ENCODE measurements at regions not wholly inside any gene's neighbourhood (a gene's known extent, or its start where the extent isn't known, plus 50 kb on each side); places are given as distances from the start of the nearest gene placed in this dataset.
A peak's percentile ranks its signal among the peaks of the same experiment; 100 is the strongest.

DNA sequence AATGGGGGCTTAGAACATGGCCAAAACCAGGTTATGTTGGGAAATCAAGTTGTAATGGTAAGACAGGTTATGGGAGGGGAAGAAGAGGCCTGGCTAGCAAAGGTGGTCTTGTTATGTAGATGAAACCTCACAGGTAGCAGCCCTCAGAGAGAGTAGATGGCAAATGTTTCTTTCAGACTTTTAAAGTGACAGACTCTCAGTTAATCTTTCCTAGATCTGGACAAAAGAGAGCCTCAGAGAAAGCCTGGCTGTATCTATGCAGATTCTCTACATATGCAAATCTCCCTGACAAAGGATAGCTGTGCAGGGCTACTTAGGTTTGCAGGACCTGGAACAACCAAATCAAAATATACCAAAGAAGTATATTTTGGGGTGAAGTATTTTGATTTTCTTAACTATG, 284.1 kb upstream of the AMOT start:
- no peak for DNase-seq

DNA sequence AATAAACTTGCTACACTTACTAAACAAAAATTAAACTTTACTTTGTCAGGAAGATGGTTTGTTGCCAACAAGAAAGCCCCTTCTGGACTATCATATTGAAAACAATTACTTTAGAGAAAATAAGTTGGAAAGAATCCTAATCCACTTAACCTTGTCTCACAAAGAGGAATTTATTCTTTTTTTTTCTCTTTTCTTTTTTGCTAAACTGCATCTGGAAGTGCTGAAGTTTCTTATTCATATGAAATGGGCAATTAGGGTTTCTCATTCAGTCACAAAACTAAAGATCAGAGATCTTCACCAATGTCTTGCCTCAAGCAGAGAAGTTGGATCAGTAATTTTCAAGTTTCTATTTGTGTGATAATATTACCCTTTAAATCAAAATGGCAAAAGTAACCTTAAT, 234.9 kb upstream of the AMOT start:
- DNase-seq = no peak

- DNase-seq = no peak
Measured at GRCh38 chrX:113059714-113060113, 219.1 kb upstream of the AMOT start.

- DNase-seq = no peak
Measured at GRCh38 chrX:113058634-113059033, 218.0 kb upstream of the AMOT start.

GRCh38 chrX:113048896-113049295, 208.3 kb upstream of the AMOT start:
- DNase-seq = no peak

DNA sequence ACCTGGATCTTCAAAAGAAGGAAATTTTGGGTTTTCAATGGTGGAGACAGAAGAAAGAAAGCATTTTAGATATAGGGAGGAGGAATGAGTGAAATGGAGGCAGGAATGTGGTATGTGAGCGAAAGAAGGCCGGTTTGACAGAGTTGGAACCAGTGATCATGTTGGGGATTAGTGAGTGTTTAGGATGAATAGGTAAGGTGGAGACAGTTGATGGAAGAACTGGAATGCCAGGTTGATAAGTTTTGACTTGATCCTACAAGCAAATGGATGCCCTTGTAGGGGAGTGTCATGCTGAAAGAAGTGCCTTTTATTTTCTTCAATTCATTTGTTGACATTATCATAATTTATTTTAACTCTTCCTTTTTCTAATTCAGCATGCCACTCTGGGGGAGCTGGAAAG, 207.8 kb upstream of the AMOT start:
- no peak for DNase-seq

DNA sequence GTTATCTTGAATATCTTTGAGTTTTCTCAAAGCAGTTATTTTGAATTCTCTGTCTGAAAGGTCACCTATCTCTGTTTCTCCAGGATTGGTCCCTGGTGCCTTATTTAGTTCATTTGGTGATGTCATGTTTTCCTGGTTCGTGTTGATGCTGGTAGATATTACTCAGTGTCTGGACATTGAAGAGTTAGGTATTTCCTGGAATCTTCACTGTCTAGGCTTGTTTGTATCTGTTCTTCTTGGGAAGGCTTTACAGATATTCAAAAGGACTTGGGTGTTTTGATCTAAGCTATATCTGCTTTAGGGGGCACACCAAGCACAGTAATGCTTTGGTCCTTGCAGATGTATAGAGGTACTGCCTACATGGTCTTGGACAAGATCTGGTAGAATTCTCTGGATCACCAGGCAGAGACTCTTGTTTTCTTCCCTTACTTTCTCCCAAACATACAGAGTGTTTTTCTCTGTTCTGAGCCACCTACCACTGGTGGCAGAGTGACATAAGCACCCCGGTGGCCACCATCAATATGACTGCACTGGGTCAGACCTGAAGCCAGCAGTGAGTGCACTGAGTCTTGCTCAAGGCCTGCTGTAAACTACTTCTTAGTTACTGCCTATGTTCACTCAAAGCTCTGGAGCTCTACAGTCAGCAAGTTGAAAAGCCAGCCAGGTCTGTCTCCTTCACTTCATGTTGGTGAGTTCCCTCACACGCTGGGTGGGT, 193.5 kb upstream of the AMOT start:
- no peak for DNase-seq

DNA sequence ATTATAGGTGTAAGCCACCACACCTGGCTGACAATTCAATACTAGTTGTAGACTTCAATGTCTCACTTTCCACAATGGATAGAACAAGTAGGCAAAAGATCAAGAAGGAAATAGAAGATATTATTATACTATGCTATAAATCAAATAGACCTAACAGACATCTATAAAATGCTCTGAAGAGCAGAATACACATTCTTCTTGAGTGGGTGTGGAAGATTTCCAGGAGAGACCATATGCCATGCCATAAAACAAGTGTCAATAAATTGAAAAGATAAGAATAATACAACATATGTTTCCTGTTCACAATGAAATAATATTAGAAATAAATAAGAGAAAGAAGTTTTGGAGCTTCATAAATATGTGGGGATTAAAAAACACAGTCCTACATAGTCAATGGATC, 179.3 kb upstream of the AMOT start:
- no peak for DNase-seq

- no peak for DNase-seq
Measured at GRCh38 chrX:113009837-113010236, 169.2 kb upstream of the AMOT start.

- DNase-seq = no peak
Measured at GRCh38 chrX:113009029-113009428, 168.4 kb upstream of the AMOT start.

GRCh38 chrX:113001836-113002235, 161.2 kb upstream of the AMOT start:
- DNase-seq = no peak

DNA sequence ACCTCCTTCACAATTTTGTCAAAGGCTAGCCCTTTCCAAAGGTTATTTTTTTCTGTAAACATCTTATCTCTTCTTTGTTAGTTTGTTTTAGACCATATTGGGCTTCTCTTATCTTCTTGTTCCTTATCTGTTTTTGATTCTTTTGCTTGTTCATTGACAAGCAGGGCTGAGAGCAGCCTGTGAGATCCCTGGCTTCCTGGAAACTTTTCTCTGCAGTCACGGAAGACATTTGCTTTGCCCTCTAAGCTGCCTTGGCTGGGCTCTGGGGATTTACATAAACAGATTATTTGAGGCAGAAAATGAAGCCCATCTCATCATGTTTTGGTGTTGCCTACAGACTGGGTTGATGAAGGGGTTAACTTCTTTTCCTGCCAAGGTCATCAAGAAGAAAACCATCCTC, 157.4 kb upstream of the AMOT start:
- no peak for DNase-seq

GRCh38 chrX:112991801-112992200, 151.2 kb upstream of the AMOT start:
- DNase-seq = no peak

GRCh38 chrX:112979879-112980278, 139.2 kb upstream of the AMOT start:
- no peak for DNase-seq

DNA sequence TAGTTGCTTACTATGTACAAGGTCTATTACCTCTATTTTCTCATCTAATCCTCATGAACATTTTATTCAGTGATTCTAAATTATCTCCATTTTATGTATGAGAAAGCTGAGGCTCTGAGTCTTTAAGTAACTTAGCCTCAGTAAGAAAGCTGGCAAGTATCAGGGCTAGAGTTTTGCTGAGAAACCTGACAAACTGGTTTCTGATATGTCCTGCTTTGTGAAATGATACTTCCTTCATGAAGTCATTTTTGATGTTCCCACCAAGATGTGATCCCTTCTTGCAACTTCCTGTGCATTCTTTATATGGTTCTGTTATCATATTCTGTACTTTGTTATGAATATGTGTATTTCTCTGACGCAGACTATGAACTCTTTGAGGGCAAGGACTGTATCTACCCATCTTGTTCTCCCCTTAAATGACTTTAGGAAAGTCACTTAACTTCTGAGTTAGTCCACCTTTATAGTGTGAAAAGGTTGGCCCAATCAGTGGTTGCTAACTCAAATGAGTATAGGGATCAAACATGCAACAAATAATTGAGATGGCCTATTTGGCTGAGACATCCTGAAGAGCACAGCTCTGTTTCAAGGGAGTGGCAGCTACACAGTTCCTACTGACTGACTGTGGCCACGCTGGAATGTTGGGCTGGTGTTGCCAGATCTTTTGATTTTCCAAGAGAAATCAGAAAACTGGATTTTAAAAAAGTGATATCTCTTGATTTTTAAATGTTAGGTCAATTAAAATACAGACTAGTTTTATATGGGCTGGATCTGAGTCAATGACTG, 127.9 kb upstream of the AMOT start:
- DNase-seq = no peak

DNA sequence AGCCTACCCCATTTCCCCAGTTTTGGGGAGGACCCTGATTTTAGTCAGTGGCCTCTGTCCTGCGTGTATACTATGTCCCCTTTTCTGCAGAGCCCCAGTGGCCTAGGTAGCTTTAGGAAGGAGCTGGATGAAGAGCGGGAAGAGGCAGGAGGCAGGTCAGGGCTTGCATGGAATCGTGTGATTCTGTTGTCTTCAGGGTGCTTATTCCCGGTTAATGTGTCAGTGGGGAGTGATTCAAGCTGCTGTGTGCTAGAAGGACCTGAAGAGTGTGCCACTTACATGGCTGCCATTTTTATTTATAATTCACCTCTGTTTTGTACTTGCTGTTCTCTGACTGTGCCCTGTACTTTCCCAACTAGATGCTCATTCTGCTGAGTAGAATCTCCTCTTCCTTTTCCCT, 127.3 kb upstream of the AMOT start:
- DNase-seq = no peak

DNA sequence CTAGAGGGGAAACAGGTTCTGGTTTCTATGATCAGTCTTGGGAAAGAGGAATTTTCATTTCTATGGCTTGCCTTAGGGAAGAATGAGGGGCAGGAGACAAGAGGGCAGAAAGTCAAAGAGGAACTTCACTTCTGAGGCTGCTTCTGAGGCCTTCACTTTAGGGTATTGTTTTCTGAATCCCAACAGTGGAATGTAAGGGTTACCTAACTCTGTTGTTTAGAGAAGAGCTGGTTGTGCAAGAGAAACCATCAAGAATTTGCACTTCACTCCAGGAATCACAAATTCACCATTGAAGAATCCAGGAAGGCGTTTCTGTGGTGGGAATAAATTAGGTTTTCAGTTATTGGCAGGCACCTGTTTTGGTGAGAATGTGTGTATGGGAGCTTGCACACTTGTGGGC, 126.7 kb upstream of the AMOT start:
- DNase-seq = no peak

DNA sequence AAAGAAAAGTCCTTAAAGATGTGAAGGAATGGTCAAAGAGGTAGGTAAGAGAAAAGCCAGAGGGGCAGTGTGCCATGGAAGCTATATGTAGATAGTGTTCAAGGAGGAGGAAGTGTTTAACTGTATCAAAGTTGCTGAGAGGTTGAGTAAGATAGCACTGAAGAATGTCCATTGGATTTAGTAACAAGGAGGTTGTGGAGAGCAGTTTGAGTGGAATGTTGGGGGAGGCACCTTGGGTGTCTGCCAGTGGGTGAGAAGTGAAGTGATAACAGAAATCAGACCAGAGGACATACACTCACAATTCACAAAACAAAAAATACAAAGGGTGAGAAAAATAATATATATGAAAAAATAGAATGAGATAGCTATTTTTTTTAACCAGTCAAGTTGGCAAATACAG, 121.3 kb upstream of the AMOT start:
- DNase-seq = no peak

DNA sequence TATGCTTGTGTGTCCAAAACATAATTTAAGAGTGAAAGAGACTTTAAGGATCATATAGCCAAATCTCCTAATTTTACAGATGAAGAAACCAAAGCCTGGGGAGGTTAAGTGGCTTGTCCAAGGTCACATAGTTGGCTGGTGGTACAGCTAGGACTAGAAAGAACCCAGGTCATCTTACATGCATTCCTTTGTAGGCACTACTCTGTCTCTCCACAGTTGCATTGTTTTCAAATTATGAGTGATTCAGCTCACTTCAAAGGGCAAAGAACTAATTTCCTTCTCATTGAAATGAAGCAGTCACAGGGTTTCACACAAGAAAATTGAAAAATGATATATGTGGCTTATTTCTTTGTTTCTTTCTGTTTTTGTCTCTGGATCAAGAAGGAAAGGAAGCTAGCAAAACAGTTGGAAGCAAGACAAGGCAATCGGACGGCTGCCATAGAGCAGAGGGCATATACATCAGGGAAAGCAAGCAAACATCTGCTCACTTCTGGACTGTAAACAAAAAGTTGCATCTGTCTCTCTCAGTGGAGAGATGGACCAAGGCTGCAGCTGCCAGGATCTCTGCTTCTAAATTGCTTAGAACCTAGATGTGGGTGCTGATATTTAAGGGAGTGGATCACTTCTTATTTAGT, 107.5 kb upstream of the AMOT start:
- DNase-seq = no peak

DNA sequence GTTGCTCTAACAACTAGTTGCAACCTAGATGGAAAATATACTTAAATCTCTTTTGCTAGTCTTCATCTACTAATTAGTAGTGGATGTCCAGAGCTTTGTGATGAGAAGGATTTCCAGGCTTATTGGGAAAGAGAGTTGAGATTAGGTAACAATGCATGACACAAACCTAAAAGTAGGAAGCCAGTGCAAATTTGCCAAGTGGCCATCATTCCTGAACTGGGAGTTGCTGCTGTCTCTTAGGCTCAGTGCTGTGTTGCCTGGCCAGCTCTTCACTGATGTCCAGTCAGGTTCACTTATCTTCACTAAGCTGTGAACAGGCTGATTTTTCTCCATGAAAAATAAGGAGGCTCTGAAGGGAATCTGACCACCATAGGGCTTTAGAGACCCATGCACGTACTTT, 105.6 kb upstream of the AMOT start:
- no peak for DNase-seq

DNA sequence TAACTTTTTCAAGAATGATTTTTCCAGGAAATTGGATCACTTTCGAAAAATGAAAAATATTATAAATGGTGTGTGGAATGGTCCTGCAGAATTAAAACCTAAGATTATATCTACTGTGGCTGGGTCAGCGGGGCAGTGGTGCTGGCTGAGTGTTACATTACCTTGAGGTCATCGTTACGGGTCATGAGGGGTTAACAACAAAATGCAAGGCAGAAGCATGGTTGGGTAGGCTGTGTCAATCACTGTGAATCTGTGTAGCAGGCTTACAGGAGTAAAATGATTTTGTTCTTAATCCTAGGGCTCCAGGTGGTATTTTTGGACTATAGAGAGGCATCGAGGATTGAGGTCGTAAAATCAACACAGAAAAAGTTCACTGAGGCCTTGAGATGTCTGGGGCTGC, 105.2 kb upstream of the AMOT start:
- no peak for DNase-seq

DNA sequence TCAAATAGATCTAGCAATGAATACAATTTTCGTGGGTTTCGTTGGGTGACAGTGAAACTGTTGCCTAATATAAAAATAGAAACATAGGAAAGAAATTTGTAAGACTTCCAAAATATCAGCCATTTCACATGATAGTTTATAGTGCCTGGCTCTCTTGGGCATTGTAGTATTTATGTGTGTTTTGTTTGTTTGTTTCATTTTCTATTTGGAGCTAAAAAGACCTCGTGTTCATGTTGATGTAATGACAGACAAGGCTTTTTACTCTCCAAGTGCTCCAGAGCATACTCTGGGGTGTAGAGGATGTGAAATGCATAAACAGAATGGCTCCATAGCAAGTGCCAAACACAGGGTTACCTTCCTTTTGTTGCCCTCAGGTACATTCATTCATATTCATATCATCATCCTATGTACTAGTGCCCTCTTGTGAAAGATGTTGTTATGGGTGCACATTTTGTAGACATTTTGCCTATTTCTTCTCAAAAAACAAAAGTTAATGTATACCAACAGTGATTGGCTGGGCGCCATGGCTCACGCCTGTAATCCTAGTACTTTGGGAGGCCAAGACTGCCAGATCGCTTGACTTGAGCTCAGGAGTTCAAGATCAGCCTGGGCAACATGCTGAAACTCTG, 100.7 kb upstream of the AMOT start:
- DNase-seq = peak in 2 of 58 donors; percentile 0
